A549 (cell line): ENCODE measurements at regions not wholly inside any gene's neighbourhood (a gene's known extent, or its start where the extent isn't known, plus 50 kb on each side); places are given as distances from the start of the nearest gene placed in this dataset.

Experiments used
- CBX2 ChIP-seq: fragments of 200-600 bp; sonication (generic); IDR thresholded peaks from 2 replicates; pipeline ENCODE4 v1.6.1; 2016; ENCODE audit warnings: low read depth, mild to moderate bottlenecking, borderline replicate concordance
- CEBPB ChIP-seq, 2 experiments: fragments of >200 bp in 1 of 2; sonication (Bioruptor Twin) in 1 of 2; formaldehyde crosslinking in 1 of 2; IDR thresholded peaks; 2 replicates each; pipeline ENCODE4 v1.6.1; 2012 to 2016
- EP300 ChIP-seq, 2 experiments: fragments of >200 bp; sonication (Bioruptor Twin); formaldehyde crosslinking; IDR thresholded peaks; 2 replicates in 1 of 2; 3 replicates in 1 of 2; pipeline ENCODE4 v1.6.1; 2016 to 2017
- JUN ChIP-seq, 2 experiments: fragments of >200 bp; sonication (Bioruptor Twin); formaldehyde crosslinking; IDR thresholded peaks; 2 replicates in 1 of 2; 3 replicates in 1 of 2; pipeline ENCODE4 v1.6.1; 2016 to 2017
- KDM1A ChIP-seq: fragments of 200-600 bp; sonication (generic); IDR thresholded peaks from 2 replicates; pipeline ENCODE4 v1.6.1; 2016; ENCODE audit warnings: low read depth, mild to moderate bottlenecking
- MAZ ChIP-seq: fragments of 150-350 bp; IDR thresholded peaks from 2 replicates; pipeline ENCODE4 v1.6.1; 2014; ENCODE audit warnings: antibody characterized with exemption, low read depth, low read length, borderline replicate concordance
- NPAS2 ChIP-seq: fragments of 250-450 bp; sonication (Bioruptor Pico); IDR thresholded peaks from 2 replicates; pipeline ENCODE4 v1.8.0; 2022; ENCODE audit warnings: mild to moderate bottlenecking, moderate library complexity, borderline replicate concordance
- PBX3 ChIP-seq: IDR thresholded peaks from 2 replicates; pipeline ENCODE4 v1.6.1; 2012
- POLR2A ChIP-seq: IDR thresholded peaks from 2 replicates; pipeline ENCODE4 v1.6.1; 2012; ENCODE audit warnings: mild to moderate bottlenecking, low read length
- RARB ChIP-seq: fragments of 250-450 bp; sonication (Bioruptor Pico); IDR thresholded peaks from 2 replicates; pipeline ENCODE4 v1.8.0; 2021; ENCODE audit warnings: mild to moderate bottlenecking, moderate library complexity
- TF ChIP-seq, protein P1 (sequence below): fragments of >200 bp; sonication (Bioruptor Twin); formaldehyde crosslinking; IDR thresholded peaks from 3 replicates; pipeline ENCODE4 v1.5.1; 2016

DNA sequence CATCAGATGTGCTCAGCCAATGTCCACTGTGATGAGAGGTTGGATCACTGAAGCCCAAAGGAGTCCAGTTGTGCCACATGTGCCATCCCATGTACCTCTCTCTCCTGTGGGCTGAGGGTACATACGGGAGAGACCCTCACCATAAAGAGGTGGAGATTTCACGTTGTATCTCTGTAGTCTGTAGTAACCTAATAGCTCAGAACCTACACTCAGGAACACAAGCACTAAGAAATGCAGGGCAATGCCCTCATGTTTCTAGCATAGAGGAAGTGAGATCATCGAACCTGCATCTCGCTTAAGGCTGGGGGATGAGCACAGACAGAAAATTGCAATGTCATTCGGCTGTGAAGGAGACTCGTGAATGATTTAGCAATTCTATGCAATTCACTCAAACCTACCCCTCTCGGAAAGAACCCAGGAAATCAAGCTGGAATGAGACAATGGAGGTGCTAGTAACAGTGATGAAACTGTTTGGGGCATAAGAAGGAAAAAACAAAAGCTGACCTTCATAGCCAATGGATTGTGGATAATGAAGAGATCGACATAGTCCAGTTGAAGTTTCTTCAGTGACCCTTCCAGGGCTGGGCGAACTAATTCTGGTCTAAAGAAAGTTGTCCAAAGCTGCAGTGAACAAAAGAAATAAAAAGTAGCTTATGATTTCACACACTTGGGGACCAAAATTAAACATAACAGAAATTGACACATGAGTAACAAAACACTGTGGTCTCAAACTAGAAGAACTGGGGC is 80.3 kb upstream of the UCN3 start:
- peak; percentile 83 to 86; a peak in 3 of 5 replicates for TF ChIP-seq EP300 (IDR thresholded peaks at IDR 0.05)
- TF ChIP-seq POLR2A, result no peak; the same call in 1 of the 2 replicates
- TF ChIP-seq RARB, result no peak
- TF ChIP-seq KDM1A, result no peak
- TF ChIP-seq CBX2, result no peak
- TF ChIP-seq, protein P1, sequence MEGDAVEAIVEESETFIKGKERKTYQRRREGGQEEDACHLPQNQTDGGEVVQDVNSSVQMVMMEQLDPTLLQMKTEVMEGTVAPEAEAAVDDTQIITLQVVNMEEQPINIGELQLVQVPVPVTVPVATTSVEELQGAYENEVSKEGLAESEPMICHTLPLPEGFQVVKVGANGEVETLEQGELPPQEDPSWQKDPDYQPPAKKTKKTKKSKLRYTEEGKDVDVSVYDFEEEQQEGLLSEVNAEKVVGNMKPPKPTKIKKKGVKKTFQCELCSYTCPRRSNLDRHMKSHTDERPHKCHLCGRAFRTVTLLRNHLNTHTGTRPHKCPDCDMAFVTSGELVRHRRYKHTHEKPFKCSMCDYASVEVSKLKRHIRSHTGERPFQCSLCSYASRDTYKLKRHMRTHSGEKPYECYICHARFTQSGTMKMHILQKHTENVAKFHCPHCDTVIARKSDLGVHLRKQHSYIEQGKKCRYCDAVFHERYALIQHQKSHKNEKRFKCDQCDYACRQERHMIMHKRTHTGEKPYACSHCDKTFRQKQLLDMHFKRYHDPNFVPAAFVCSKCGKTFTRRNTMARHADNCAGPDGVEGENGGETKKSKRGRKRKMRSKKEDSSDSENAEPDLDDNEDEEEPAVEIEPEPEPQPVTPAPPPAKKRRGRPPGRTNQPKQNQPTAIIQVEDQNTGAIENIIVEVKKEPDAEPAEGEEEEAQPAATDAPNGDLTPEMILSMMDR, result no peak
- no peak for TF ChIP-seq NPAS2 (CRISPR knock-in tag)
- TF ChIP-seq CEBPB (IDR thresholded peaks at IDR 0.05), result peak; percentile 88 to 91
- TF ChIP-seq JUN (IDR thresholded peaks at IDR 0.05), result peak; percentile 78 to 88; a peak in 4 of 5 replicates
- TF ChIP-seq PBX3, result no peak
- no peak for TF ChIP-seq MAZ
